DMS79 treated with DMSO at 0.1 percent for 48 hours (cell line): ENCODE measurements at regions not wholly inside any gene's neighbourhood (a gene's known extent, or its start where the extent isn't known, plus 50 kb on each side); places are given as distances from the start of the nearest gene placed in this dataset.

Source experiments
- DNase-seq: peaks from one replicate; lab custom pipeline; 2025; lab: John Stamatoyannopoulos, UW

DNA sequence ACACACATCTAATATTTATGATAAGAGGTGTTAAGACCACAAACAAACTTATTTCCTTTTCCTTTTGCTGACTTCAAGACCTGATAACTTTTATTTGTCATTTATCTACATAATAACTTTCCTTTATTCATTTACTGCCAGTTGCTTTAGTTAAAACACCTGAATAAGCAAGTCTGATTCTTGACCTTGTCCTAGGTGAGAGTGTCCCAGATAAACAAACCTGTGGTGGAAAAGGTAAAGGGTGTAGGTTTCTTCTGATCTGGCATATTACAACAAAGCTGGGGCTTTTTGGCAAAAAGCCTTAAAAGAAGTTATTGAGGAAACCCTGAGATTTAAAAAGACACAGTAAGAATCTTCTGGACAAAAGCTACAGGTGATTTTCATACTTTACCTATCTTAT, 191.5 kb downstream of the ZBBX start:
- no peak for DNase-seq

DNA sequence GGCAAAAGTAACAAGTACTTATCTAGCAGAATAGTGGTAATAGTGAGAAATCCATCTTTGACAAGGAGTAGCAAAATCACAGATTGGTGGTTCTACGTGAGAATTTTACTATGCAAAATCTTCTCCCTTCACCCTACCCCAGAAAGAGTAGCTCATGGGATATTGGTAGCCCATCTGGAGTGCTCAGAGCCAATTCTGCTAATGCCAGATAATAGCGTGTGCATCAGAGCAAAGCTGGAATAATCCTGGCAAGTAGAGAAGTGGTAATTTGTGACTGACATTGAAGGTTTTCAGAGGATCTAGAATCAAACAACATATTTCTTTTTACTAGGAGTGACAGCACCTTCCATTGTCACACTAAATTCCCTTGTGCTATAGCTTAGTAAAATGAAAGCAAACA, 192.9 kb downstream of the ZBBX start:
- DNase-seq, result no peak

DNA sequence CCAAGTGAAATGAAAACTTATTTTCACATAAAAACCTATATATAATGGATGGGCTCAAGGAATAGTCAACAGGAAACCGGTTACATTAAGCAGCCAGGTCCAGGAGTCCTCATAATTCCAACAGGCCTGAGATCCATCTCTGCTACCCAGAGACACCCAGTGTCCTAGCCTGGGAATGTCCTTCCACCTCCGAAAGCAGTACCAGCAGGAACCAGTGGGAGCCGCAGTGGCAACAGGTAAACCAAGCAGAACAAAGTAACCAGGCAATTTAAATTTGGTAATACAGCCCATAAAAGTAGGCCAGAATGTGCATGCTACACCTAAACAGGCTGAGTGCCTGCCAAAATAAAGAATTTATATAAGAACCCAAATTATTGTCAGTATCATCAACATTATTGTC, 195.6 kb downstream of the ZBBX start:
- no peak for DNase-seq

DNA sequence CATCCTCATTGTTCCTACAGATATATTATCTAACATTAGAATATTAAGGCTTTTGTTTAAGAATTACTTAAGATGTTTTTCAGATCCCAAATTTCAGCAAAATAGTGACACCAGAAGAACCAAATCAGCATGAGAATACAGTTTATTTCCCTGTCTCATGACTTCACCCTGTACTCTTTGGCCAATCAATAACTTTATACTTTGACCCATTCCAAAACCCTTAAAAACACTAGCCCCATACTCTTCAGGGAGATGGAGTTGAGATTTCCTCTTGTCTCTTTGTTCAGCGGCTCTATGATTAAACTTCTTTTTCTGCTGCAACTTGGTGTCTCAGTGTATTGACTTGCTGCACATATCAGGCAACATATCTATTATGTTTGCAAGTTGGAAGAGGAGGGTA, 207.7 kb downstream of the ZBBX start:
- no peak for DNase-seq

DNA sequence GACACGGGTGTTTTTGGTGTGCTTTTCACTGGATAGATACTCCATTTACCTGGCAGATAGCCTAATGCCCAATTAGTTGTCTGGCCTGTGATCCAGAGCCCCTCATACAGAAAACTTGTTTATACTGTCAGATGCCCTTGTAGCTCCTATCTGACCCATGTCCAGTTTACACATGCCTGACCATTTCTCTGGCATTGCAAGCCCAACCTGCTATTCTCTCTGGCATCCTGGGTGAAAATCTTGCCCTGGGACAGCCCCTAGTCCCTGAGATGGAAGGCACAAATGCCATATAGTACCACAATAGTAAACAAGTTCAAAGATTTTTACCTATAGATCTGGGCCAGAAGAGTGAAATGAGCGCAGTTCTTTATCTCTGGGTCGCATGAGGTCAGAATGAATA, 212.6 kb downstream of the ZBBX start:
- DNase-seq, result no peak

DNA sequence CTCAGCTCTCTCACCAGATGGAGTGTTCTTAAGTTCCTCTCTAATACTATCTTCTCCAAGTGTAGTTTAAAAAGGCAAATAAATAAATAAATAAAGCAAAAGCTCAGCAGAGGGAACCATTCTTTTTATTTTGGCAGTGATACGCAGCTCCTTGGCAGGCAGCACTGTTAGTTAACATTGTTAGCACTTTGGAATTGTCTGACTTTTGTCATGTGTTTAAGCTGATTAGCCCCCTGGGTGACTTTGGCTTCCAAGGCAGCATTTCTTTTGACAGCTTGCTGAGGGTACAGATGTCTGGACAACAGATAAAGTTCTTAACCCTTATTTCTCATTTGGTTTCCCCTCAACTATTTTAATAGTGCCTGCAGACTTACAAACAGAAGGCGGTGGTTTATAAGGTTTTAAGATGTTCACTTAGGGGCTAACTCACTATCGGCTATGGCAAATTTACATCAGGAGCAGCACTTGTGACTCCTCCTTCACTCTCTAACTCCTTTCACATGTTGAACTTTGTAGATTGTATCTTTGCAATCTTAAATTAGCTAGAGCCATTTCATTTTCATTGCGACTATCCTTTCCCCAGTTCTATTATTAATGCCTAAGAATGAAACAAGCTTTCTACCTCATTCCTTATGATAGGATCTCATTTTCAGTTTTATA, 213.4 kb downstream of the ZBBX start:
- DNase-seq, result no peak

DNA sequence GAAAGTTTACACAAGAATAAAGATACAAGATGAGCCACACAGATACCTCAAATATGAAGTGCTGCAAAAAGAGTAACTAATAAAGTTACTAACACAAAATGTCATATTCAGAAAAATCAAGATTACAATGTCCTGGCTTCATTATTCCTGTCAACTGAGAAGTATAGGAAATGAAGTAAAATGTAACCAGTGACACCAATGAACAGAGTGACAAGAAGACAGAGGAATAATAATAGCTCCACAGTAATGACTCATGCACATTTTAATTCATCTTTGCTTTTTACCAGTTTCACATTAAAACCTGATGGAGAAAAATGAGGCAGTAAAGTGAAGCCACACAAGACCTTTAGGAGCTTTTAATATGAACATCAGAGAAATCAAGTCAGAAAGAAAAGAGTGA, 214.1 kb downstream of the ZBBX start:
- no peak for DNase-seq

DNA sequence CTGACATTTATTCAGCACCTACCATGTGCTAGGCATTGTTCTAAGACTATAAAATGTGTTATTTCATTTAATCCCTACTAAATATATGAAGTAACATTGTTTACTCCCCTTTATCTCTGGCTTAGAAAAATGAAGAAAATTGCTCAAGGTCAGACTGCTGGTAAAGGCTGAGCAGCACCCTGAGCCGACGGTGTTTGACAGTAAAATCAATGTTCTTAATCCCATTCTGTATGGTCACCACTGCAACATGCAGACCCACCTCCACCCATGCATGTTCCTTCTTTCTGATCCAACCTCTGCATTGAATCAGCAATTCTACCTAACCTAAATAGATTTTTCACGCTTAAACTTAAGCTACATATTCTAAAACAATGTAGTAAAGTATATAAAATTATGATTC, 216.5 kb downstream of the ZBBX start:
- no peak for DNase-seq

DNA sequence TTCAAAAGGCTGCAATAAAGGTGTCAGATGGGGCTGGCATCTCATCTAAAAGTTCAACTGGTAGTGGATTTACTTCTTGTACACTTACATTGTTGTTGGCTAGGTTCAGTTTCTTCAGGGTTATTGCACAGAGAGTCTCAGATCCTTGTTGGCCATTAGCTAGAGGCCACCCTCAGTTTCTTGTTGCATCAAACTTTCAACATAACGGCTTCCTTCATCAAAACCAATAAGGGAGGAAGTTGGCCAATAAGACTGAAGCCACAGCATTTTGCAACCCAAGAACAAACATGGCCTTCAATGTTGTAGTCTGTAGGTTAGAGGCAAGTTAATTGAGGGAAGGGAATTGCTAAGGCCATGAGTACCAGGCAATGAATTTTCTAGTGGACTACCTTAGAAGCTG, 218.0 kb downstream of the ZBBX start:
- DNase-seq, result no peak

DNA sequence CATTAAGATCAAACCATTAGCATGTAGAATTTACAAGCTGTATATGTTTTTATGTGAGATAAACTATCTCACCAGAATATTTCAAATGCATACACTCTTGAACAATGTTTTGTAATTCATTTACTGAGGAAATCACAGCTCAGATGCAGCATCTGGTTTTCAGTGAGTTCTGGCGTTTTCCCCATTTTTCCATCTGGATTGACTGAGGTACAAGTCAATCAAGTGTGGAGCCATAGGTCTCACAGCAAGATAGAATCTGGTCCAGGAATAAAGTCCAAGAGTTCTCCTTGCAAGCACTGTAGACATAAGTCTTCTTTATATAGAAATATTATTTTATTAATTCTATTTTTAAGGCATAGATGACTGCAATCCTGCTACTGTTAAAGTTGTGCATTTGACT, 219.3 kb downstream of the ZBBX start:
- DNase-seq, result no peak

DNA sequence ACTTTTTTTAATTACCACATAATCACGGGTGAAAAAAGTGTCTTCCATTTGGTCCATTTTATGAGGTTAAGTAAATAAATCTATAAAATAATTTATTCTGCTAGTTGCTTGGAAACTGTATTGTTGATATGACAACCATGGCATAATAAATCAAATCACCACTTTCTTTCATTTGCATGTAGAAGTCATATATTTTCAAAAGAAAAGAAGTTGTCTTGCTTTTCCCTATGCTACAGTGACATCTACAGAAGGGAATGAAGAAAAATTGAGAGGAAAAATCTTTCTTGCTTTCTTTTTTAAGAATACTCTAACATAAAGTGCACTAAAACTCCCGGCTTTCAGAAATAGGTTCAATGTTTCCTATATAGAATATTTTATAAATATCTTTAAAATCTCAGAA, 228.5 kb downstream of the ZBBX start:
- no peak for DNase-seq

DNA sequence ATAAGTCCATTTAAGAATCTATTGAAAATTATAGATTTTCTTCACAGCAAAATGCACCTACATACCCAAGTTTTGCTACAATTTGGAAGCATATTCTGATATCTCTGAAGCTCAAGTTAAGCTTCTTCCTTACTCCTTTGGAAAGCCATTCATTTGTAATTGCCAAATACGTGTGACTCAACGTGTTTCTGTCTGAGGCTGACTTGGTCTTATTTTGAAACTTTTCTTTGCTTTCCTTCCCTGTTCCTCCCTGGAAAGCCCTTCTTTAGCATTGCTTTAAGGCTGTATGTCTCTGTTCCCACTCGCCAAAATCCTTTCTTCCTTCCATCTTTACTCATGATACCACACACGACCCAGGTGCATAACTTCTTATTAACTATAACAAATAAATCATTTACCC, 232.0 kb downstream of the ZBBX start:
- DNase-seq, result no peak

DNA sequence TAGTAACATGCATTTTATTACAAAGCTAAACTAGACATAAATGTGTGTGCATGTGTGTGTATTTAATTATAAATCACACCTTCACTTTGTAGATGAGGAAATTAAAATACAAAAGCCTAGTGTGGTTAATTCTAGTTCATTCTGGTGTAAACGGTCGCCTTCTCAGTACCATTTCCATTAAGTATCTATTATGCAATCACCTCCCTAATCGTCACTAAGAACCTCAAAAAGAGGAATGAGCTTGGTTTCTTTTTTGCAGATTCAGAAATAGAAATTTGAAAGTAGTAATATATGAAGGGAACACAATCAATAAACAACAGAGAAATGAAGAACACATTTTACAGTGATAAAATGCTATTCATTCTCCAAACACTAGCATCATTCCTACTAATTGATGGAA, 233.2 kb downstream of the ZBBX start:
- DNase-seq, result no peak

DNA sequence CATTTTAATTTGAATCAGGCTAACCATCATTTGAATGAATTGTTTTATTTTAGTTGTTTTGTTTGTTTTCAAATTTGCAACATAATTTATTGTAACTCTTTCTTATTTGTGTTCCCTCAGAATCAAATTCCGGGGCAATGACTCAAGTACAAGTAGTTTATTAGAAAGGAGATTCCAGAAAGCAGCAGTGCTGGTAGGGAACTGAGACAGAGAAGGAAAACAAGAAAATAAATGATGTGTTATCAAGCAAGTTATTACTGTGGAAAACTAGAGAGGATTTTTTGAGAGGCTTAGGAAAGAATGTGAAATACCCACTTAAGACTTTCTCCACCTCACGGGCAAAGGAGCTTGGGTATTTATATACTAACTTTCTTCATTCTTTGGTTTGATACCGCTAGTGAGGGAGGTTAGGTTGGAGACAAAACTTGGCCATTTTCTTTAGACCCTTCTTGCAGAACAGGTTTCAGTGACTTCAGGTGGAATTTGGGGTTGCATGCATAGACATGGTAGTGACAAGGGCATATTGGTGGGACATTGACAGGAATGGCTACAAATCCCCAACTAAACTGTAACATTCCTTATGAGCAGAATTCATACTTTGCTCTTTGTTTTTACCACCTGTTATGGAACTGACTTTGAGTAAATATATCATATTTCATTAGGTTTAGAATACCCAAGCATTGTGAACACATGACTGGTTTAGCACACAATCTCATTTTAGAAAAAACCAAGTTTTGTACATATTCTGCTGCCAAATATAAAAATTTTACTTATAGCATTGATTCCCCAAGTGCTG, 254.3 kb downstream of the ZBBX start:
- DNase-seq, result no peak

DNA sequence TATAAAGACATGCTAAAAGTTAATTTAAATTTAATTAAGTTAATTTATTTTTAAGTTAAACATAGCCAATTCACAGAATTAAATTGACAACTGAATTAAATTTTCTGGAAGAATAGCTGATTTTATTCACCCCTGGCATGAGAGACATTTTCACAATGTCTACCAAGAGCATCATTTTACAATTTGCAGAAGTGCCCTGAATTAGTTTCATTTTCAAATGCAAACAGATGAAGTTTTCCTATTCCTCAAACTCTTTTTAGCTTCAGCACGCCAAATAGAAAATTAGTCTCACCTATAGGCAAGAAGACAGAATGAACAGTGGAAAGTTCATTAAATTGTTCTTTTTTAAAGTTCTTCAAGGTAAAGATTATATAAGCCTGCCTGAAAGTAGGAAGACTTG, 259.3 kb downstream of the ZBBX start:
- no peak for DNase-seq

DNA sequence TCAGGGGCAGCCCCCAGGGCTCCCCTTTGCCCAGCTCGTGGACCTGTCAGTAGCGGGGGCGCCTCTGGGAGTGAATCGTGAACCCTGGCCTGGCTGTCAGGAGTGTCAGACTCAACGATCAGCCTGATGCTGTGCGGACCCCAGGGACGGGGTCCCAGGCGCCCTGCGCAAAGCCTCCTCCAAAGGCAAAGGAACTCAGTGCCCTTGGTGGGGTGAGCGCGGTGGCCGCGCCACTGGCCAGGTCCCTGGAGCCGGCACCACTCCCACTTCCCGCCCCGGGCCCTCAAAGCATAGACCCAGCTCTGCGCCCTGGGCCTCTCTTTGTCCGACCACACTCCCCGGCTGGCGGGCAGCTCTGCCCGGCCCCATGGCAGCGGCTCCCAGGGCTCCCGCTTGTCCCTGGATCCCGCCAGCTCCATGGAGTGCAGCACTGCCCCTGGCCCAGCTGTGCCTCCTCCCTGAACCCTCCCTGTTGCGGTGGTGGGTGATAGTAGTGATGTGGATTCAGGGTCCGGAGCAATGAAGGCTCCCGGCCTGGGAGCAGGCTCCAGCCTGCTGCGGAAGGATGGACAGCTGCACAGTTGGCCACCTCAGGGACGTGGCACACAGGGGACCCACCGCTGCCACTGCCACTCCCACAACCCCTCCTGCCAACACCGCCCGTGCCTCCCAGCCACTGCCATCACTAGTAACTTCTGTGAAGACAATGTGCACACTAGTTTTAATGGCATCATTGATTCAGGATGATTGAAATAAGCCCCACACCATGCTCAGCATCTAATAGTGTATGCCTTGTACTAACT, 263.8 kb downstream of the ZBBX start:
- no peak for DNase-seq

DNA sequence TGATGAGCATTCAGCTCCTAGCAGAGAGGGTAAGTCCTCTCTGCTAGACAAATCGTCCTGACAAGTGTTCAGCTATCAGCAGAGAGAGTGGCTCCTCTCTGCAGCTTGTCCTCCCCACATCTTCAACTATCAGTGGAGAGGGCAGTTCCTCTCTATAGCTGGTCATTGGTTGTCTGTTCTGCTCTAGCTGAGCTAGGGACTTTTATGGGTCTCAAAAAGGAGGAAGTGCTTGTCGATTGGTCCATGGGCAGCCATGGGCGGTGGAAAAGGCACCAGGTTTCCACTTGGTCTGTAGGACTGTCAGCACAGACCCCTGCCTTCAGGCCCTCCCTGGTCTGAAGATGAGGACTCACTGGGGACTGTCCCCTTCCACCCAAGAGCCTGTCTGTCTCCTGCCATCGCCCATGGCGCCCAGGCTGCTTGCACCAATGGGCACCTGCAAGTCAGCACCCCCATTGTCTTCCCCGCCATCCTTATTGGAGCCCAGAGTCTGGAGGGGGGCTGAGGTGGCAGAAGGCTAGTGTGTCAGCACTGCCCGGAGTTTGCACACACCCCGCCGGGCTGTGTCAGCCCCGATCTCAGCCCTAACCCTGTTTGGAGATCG, 264.7 kb downstream of the ZBBX start:
- DNase-seq, result no peak

DNA sequence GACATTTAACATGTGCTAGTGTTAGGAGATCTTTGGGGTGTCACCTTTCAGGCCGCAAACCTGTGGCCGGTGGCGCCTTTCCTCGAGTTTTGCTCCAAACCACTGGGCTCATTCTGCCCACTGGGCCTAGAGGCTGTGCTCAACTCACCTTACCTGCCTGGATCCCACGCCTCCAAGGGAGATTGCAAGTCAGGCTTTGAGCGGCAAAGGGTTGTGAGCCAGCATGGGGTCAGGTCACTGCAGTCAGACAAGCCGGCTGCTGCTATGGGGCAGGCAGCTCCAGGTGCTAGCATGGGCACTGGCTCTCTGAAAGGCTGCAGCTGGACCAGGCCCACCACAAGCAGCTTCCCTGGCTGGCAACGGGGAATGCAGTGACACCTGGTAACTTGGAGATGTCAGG, 265.5 kb downstream of the ZBBX start:
- no peak for DNase-seq

DNA sequence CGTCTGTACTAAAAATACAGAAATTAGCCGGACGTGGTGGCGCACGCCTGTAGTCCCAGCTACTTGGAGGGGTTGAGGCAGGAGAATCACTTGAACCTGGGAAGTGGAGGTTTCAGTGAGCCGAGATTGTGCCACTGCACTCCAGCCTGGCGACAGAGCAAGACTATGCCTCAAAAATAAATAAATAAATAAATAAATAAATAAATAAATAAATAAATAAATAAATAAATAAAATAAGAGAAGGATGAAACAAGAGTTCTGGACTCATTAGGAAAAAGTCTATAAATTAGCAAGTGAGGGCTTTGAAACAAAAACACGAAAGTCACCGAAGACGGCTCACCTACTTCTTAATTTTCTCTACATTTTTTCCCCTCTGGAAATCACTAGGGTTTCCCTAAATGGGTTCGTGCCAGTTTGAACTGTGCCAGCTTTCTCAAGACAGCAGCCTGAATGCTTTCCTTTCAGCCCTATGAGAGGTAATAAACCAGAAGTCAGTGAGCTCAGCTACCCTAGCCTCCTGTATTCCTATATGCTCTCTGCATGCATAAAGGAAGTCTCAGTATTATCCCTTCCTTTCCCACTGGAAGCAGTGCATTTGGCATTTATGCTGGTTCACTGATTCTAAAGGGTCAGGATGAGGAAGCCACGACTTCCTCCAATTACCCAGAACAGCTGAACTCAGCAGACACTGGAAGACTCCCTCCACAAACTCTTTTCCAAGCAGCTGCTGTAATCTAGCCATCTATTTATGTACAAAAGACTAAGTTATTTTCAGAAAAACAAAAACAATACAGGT, 266.9 kb downstream of the ZBBX start:
- no peak for DNase-seq

DNA sequence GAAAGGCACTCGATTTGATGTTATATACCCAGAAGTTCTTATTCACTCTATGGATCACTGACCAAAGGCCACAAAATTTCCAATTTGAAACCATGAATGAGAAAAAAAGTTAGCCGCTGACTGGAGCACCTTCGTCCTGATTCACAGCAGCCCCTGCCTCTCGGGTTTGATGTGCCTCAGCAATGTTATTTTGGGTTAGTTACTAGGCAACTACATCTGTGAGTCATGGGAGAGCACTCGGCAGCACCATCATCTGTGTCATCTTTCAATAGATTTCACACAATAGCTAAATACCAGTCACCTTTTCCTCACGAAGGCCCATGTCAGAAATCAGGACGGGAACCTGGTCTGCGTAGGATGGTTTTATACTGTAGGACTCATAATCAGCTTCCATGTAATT, 269.2 kb downstream of the ZBBX start:
- DNase-seq, result no peak

DNA sequence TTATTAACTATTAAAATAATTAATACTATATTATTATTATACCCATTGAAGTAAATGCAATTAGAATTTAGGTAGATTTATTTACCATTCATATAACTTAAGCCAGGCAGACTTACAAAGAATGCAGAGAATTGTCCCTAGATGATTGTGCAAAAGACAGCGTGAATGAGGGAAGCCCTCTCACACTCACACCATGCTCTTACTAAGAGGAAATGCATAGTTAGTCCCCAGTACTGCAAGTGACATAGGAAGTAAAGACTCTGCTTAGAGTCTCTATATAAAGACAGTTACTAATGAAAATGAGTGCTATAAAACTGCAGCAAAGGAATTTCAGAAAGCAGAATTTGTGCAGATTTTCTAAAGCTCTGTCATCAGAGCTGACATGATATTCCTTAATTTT, 270.4 kb downstream of the ZBBX start:
- no peak for DNase-seq

DNA sequence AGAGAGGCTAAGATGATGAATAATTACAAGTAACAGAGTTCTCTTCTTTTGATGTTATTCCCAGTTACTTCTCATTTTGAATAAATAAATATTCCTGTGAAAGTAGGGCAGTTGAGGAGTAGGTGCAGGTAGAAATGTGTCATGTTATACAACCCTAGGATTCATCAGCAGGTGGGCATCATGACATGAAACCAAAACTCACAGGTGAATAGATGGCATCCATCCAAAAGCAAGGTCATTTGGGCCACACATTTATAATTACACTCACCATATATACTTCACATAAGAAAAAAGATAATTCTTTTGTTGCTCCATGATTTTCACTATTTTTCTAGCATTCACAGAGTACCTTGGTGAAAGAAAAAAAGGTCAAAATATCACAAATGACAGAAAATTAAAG, 273.6 kb downstream of the ZBBX start:
- DNase-seq, result no peak
